Choroid plexus epithelial cell (primary cell): ENCODE measurements at regions not wholly inside any gene's neighbourhood (a gene's known extent, or its start where the extent isn't known, plus 50 kb on each side); places are given as distances from the start of the nearest gene placed in this dataset.

Experiments
- DNase-seq: peaks from one replicate; pipeline ENCODE4 v3.0.0-alpha.2; 2010; ENCODE audit warnings: low read depth
- H3K4me3 ChIP-seq: 2 replicates; pipeline ENCODE4 v1.5.1; 2011; ENCODE audit warnings: low read depth, mild to moderate bottlenecking, control low read depth, low read length, moderate library complexity
- CTCF ChIP-seq: conservative IDR thresholded peaks from 2 replicates; pipeline ENCODE4 v1.5.1; 2011; ENCODE audit warnings: low read depth, mild to moderate bottlenecking, control low read depth, inconsistent platforms, low read length, moderate library complexity

- TF ChIP-seq CTCF: no peak
- DNase-seq: peak; percentile 88
- H3K4me3 ChIP-seq: no peak overlapping the region
Measured at GRCh38 chr6:119620846-119621555, 271.4 kb upstream of the MAN1A1 start.

- no peak overlapping the region for H3K4me3 ChIP-seq
- no peak for DNase-seq
- TF ChIP-seq CTCF: no peak
Measured at GRCh38 chr6:119614138-119614537, 264.6 kb upstream of the MAN1A1 start.

- no peak for TF ChIP-seq CTCF
- no peak overlapping the region for H3K4me3 ChIP-seq
- DNase-seq: peak; percentile 28
Measured at GRCh38 chr6:119612911-119613381, 263.4 kb upstream of the MAN1A1 start.

- DNase-seq: peak; percentile 61
- peak; percentile 24 for TF ChIP-seq CTCF
- no peak overlapping the region for H3K4me3 ChIP-seq
Measured at GRCh38 chr6:119612176-119612891, 262.8 kb upstream of the MAN1A1 start.

- no peak overlapping the region for H3K4me3 ChIP-seq
- DNase-seq: no peak
- TF ChIP-seq CTCF: no peak
Measured at GRCh38 chr6:119610754-119611153, 261.2 kb upstream of the MAN1A1 start.

- no peak for DNase-seq
- no peak overlapping the region for H3K4me3 ChIP-seq
- no peak for TF ChIP-seq CTCF
Measured at GRCh38 chr6:119610265-119610664, 260.7 kb upstream of the MAN1A1 start.
